ENCODE measurements at regions not wholly inside any gene's neighbourhood (a gene's known extent, or its start where the extent isn't known, plus 50 kb on each side); places are given as distances from the start of the nearest gene placed in this dataset.
A peak's percentile ranks its signal among the peaks of the same experiment; 100 is the strongest.

DNA sequence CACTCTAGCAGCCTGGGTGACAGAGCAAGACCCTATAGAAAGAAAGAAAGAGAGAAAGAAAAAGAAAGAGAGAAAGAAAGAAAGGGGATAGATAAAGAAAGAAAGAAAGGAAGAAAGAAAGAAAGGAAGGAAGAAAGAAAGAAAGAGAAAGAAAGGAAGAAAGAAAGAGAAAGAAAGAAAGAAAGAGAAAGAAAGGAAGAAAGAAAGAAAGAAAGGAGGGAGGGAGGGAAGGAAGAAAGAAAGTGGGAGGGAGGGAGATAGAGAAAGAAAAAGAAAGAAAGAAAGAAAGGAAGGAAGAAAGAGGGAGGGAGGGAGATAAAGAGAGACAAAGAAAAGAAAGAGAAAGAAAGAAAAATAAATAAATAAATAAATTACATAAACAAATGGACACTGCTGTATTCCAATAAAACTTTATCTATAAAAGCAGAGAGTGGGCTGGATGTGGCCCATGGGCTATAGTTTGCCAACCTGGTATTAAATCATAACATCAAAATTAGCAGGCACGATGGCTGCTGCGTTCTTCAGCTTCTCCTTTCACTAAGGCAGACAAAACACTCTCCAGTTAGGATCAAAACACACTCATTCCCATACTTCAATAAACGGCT is 165.0 kb downstream of the ZNF674 start:
- peaks cover 0 to 1% (median 0%) of the 10 kb centered on the region in 7 donors for H3K9me3 Mint-ChIP-seq
- H3K4me3 ChIP-seq (replicated peaks in 1 of 3; ENCODE audit: low read depth in 2 of 3, low read length in 3 of 3), result peak overlapping the region in 1 of 3 experiments; percentile 28
- H3K27ac ChIP-seq (ENCODE audit: low read depth in 1 of 2, low read length in 2 of 2), result peak overlapping the region in 1 of 2 donors; percentile 26
- peak in 2 of 3 donors; percentile 1 to 3 for DNase-seq
- H3K36me3 Mint-ChIP-seq, result no peaks in the 10 kb centered on the region
- no peaks in the 10 kb centered on the region for H3K9me3 ChIP-seq (replicated peaks in 1 of 2; ENCODE audit: control insufficient read depth in 1 of 2, insufficient read depth in 1 of 2, low read length in 2 of 2)
- peaks cover 0 to 7% (median 2%) of the 10 kb centered on the region in 3 donors for H3K27me3 Mint-ChIP-seq (ENCODE audit: low read depth in 3 of 3)
- intact Hi-C loops (cut with micrococcal nuclease), result no loop called here
- H3K4me2 ChIP-seq (replicated peaks; ENCODE audit: extremely low read depth, low read length, poor library complexity, severe bottlenecking), result peak overlapping the region; percentile 42
- TF ChIP-seq, protein P1, sequence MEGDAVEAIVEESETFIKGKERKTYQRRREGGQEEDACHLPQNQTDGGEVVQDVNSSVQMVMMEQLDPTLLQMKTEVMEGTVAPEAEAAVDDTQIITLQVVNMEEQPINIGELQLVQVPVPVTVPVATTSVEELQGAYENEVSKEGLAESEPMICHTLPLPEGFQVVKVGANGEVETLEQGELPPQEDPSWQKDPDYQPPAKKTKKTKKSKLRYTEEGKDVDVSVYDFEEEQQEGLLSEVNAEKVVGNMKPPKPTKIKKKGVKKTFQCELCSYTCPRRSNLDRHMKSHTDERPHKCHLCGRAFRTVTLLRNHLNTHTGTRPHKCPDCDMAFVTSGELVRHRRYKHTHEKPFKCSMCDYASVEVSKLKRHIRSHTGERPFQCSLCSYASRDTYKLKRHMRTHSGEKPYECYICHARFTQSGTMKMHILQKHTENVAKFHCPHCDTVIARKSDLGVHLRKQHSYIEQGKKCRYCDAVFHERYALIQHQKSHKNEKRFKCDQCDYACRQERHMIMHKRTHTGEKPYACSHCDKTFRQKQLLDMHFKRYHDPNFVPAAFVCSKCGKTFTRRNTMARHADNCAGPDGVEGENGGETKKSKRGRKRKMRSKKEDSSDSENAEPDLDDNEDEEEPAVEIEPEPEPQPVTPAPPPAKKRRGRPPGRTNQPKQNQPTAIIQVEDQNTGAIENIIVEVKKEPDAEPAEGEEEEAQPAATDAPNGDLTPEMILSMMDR (IDR thresholded peaks at IDR 0.05), result no peak
- H3K36me3 ChIP-seq (replicated peaks in 1 of 2; ENCODE audit: control insufficient read depth in 1 of 2, insufficient read depth in 2 of 2, low read length in 2 of 2), result no peaks in the 10 kb centered on the region
- H3K4me3 Mint-ChIP-seq, result peak overlapping the region in 1 of 2 donors; percentile 67
- H3K4me1 ChIP-seq (ENCODE audit: control insufficient read depth in 1 of 2, insufficient read depth in 2 of 2, low read length in 2 of 2), result peaks cover 19 to 22% of the 10 kb centered on the region in 2 donors
- no peaks in the 10 kb centered on the region for H4K20me1 ChIP-seq (ENCODE audit: insufficient read depth, low read length)
- no peak overlapping the region for H3K9ac ChIP-seq (ENCODE audit: insufficient read depth, low read length, poor library complexity, severe bottlenecking)
- no peak overlapping the region for H2AFZ ChIP-seq (ENCODE audit: insufficient read depth, low read depth, low read length, poor library complexity, severe bottlenecking)
- peaks cover 26% of the 10 kb centered on the region for H3K4me1 Mint-ChIP-seq
- no peaks in the 10 kb centered on the region for H3K79me2 ChIP-seq (ENCODE audit: insufficient read depth, low read length)
- H3K27me3 ChIP-seq (ENCODE audit: control insufficient read depth in 2 of 2, insufficient read depth in 2 of 2, low read length in 2 of 2), result no peaks in the 10 kb centered on the region
- no CpG with 5 or more reads among the region's 3 CpGs for WGBS (ENCODE audit: insufficient coverage)
- H3K27ac Mint-ChIP-seq, result peak overlapping the region in 6 of 7 donors; percentile 44 to 80 (median 64)

DNA sequence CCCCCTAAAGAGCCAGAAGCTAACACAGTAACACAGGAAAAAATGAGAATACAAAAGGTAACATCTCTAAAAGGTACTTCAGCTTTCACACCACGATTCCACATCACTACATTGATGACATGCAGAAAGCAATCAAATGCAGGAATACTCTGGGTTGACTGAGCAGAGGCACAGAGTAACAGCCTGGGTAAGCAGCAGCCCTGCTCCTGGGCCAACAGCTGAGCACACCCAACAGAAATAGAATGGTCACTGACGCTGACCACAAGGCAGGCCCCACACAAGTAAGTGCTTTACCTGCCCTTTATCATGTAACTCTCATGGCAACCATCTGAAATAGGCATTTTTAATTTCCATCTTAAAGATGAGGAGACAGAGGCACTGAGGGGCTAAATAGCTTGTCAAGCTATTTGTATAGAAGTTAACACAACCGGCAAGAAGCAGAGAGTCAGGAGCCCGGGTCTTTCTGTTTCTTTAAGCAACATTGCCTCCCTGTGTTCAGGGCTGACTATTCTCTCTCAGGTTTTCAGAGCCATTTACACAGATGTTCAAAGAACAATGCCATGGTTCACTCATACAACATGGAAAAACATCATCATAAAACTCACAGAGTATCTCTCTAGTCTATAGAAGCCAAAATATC is 168.9 kb downstream of the ZNF674 start:
- Mint-ChIP-seq H3K27me3 (ENCODE audit: low read depth in 3 of 3) (peaks cover 0 to 7% (median 3%) of the 10 kb centered on the region in 3 donors), H3K4me3 (no peak overlapping the region), H3K36me3 (no peaks in the 10 kb centered on the region), H3K4me1 (peaks cover 23% of the 10 kb centered on the region), H3K9me3 (peaks cover 0 to 1% (median 0%) of the 10 kb centered on the region in 7 donors), H3K27ac (peak overlapping the region in 1 of 7 donors; percentile 23)
- Histone ChIP-seq H2AFZ (ENCODE audit: insufficient read depth, low read depth, low read length, poor library complexity, severe bottlenecking) (no peak overlapping the region), H4K20me1 (ENCODE audit: insufficient read depth, low read length) (no peaks in the 10 kb centered on the region), H3K27me3 (ENCODE audit: control insufficient read depth in 2 of 2, insufficient read depth in 2 of 2, low read length in 2 of 2) (no peaks in the 10 kb centered on the region), H3K4me2 (replicated peaks; ENCODE audit: extremely low read depth, low read length, poor library complexity, severe bottlenecking) (no peak overlapping the region), H3K27ac (ENCODE audit: low read depth in 1 of 2, low read length in 2 of 2) (no peak overlapping the region), H3K4me3 (replicated peaks in 1 of 3; ENCODE audit: low read depth in 2 of 3, low read length in 3 of 3) (no peak overlapping the region), H3K9me3 (replicated peaks in 1 of 2; ENCODE audit: control insufficient read depth in 1 of 2, insufficient read depth in 1 of 2, low read length in 2 of 2) (no peaks in the 10 kb centered on the region), H3K79me2 (ENCODE audit: insufficient read depth, low read length) (no peaks in the 10 kb centered on the region), H3K9ac (ENCODE audit: insufficient read depth, low read length, poor library complexity, severe bottlenecking) (no peak overlapping the region), H3K36me3 (replicated peaks in 1 of 2; ENCODE audit: control insufficient read depth in 1 of 2, insufficient read depth in 2 of 2, low read length in 2 of 2) (no peaks in the 10 kb centered on the region), H3K4me1 (ENCODE audit: control insufficient read depth in 1 of 2, insufficient read depth in 2 of 2, low read length in 2 of 2) (peaks cover 11 to 13% of the 10 kb centered on the region in 2 donors)
- TF ChIP-seq, protein P1 (IDR thresholded peaks at IDR 0.05), result no peak
- DNase-seq, result no peak
- 10% methylated on average over 2 of the region's 4 CpGs for WGBS (ENCODE audit: insufficient coverage)
- intact Hi-C loops (cut with micrococcal nuclease), result no loop called here
